WTC11 (cell line): ENCODE measurements at regions not wholly inside any gene's neighbourhood (a gene's known extent, or its start where the extent isn't known, plus 50 kb on each side); places are given as distances from the start of the nearest gene placed in this dataset.

ENCODE experiments used
- ATAC-seq: fragments of 200-7000 bp; cut with Tn5 transposase; 2 replicates; pipeline ENCODE4 v1.10.0; 2021; ENCODE audit warnings: mild to moderate bottlenecking, moderate library complexity
- CTCF ChIA-PET: fragments of 300-600 bp; sonication (Branson Sonifier 250); formaldehyde crosslinking; loops from one replicate; lab custom pipeline; 2021; ENCODE audit warnings: antibody characterized with exemption; lab: Charles Lee
- POLR2A ChIA-PET: fragments of 350-600 bp; sonication (Branson Sonifier 250); formaldehyde crosslinking; loops from one replicate; lab custom pipeline; 2021; ENCODE audit warnings: antibody characterized with exemption; lab: Charles Lee
- DNase-seq: peaks from one replicate; pipeline ENCODE4 v3.0.0; 2021; ENCODE audit warnings: low spot score
- H3K27ac Mint-ChIP-seq: 2 replicates; pipeline ENCODE4 v1.8.0; 2021; ENCODE audit warnings: mixed read lengths
- H3K27me3 Mint-ChIP-seq: 2 replicates; pipeline ENCODE4 v1.8.0; 2021; ENCODE audit warnings: low read depth, mild to moderate bottlenecking, moderate library complexity, mixed read lengths
- H3K36me3 Mint-ChIP-seq: 2 replicates; pipeline ENCODE4 v1.8.0; 2021; ENCODE audit warnings: mixed read lengths
- H3K4me1 Mint-ChIP-seq: 2 replicates; pipeline ENCODE4 v1.8.0; 2022; ENCODE audit warnings: mixed read lengths
- H3K4me3 Mint-ChIP-seq: 2 replicates; pipeline ENCODE4 v1.8.0; 2021; ENCODE audit warnings: mild to moderate bottlenecking, moderate library complexity, mixed read lengths
- H3K9me3 Mint-ChIP-seq: 2 replicates; pipeline ENCODE4 v1.8.0; 2021; ENCODE audit warnings: mixed read lengths
- ATF2 ChIP-seq: sonication (generic); formaldehyde crosslinking; IDR thresholded peaks from 2 replicates; pipeline ENCODE4 v1.8.1; 2022; ENCODE audit warnings: low read depth, missing genetic modification reagents, borderline replicate concordance
- E2F1 ChIP-seq: sonication (generic); formaldehyde crosslinking; IDR thresholded peaks from 2 replicates; pipeline ENCODE4 v1.8.0; 2022; ENCODE audit warnings: mild to moderate bottlenecking, missing genetic modification reagents
- E2F4 ChIP-seq: sonication (generic); formaldehyde crosslinking; IDR thresholded peaks from 2 replicates; pipeline ENCODE4 v1.8.1; 2022; ENCODE audit warnings: low read depth, mild to moderate bottlenecking, moderate library complexity, missing genetic modification reagents, borderline replicate concordance
- ELF4 ChIP-seq: sonication (generic); formaldehyde crosslinking; IDR thresholded peaks from 2 replicates; pipeline ENCODE4 v1.8.1; 2022; ENCODE audit warnings: low read depth, mild to moderate bottlenecking, moderate library complexity, missing genetic modification reagents
- GTF2I ChIP-seq: fragments of 250-450 bp; sonication (Bioruptor Pico); conservative IDR thresholded peaks from 2 replicates; pipeline ENCODE4 v1.4.0; 2021; ENCODE audit warnings: mild to moderate bottlenecking
- HMGA2 ChIP-seq: fragments of 250-450 bp; sonication (Bioruptor Pico); IDR thresholded peaks from 2 replicates; pipeline ENCODE4 v1.4.0; 2021; ENCODE audit warnings: mild to moderate bottlenecking, moderate library complexity
- MLX ChIP-seq: sonication (generic); formaldehyde crosslinking; IDR thresholded peaks from 2 replicates; pipeline ENCODE4 v1.8.1; 2023; ENCODE audit warnings: mild to moderate bottlenecking, missing genetic modification reagents, moderate library complexity
- NR2C2 ChIP-seq: sonication (generic); formaldehyde crosslinking; IDR thresholded peaks from 2 replicates; pipeline ENCODE4 v1.8.0; 2022; ENCODE audit warnings: mild to moderate bottlenecking, missing genetic modification reagents
- OVOL2 ChIP-seq: fragments of 250-450 bp; sonication (Bioruptor Pico); IDR thresholded peaks from 2 replicates; pipeline ENCODE4 v1.9.0; 2021; ENCODE audit warnings: mild to moderate bottlenecking, borderline replicate concordance
- RELA ChIP-seq: sonication (generic); formaldehyde crosslinking; IDR thresholded peaks from 2 replicates; pipeline ENCODE4 v1.8.1; 2022; ENCODE audit warnings: missing genetic modification reagents, mild to moderate bottlenecking, borderline replicate concordance
- SMAD4 ChIP-seq: sonication (generic); formaldehyde crosslinking; IDR thresholded peaks from 2 replicates; pipeline ENCODE4 v1.8.0; 2022; ENCODE audit warnings: mild to moderate bottlenecking, missing genetic modification reagents
- STAT6 ChIP-seq: sonication (generic); formaldehyde crosslinking; conservative IDR thresholded peaks from 2 replicates; pipeline ENCODE4 v1.8.1; 2023; ENCODE audit warnings: mild to moderate bottlenecking, low read depth, missing genetic modification reagents, moderate library complexity
- TCF7 ChIP-seq: sonication (generic); formaldehyde crosslinking; IDR thresholded peaks from 2 replicates; pipeline ENCODE4 v1.8.0; 2022; ENCODE audit warnings: mild to moderate bottlenecking, low read depth, missing genetic modification reagents, moderate library complexity
- TEAD1 ChIP-seq: sonication (generic); formaldehyde crosslinking; IDR thresholded peaks from 2 replicates; pipeline ENCODE4 v1.8.0; 2022; ENCODE audit warnings: mild to moderate bottlenecking, missing genetic modification reagents
- TP53 ChIP-seq: sonication (generic); formaldehyde crosslinking; IDR thresholded peaks from 2 replicates; pipeline ENCODE4 v1.8.1; 2023; ENCODE audit warnings: mild to moderate bottlenecking, missing genetic modification reagents
- ZBTB43 ChIP-seq: sonication (generic); formaldehyde crosslinking; IDR thresholded peaks from 2 replicates; pipeline ENCODE4 v1.8.1; 2023; ENCODE audit warnings: mild to moderate bottlenecking, missing genetic modification reagents
- ZNF138 ChIP-seq: sonication (generic); formaldehyde crosslinking; conservative IDR thresholded peaks from 2 replicates; pipeline ENCODE4 v1.8.1; 2022; ENCODE audit warnings: mild to moderate bottlenecking, moderate library complexity, missing genetic modification reagents
- ZNF219 ChIP-seq: sonication (generic); formaldehyde crosslinking; IDR thresholded peaks from 2 replicates; pipeline ENCODE4 v1.8.0; 2023; ENCODE audit warnings: missing genetic modification reagents, mild to moderate bottlenecking, borderline replicate concordance
- ZNF416 ChIP-seq: fragments of 250-450 bp; sonication (Bioruptor Pico); IDR thresholded peaks from 2 replicates; pipeline ENCODE4 v1.9.0; 2021; ENCODE audit warnings: mild to moderate bottlenecking, inconsistent platforms

- Mint-ChIP-seq H3K36me3 (no peaks in the 10 kb centered on the region), H3K27ac (no peak overlapping the region), H3K27me3 (no peaks in the 10 kb centered on the region), H3K4me1 (no peaks in the 10 kb centered on the region), H3K4me3 (no peak overlapping the region), H3K9me3 (peaks cover 1% of the 10 kb centered on the region)
- ChIA-PET CTCF (no interaction called here), POLR2A (no interaction called here)
- no peak for ATAC-seq
- TF ChIP-seq ZNF219 (CRISPR knock-in tag) (no peak), HMGA2 (no peak), STAT6 (CRISPR knock-in tag) (no peak), ELF4 (CRISPR knock-in tag) (no peak), SMAD4 (CRISPR knock-in tag) (no peak), E2F4 (CRISPR knock-in tag) (no peak), TCF7 (CRISPR knock-in tag) (no peak), TEAD1 (CRISPR knock-in tag) (no peak), RELA (CRISPR knock-in tag) (no peak), ZNF416 (CRISPR knock-in tag) (no peak), TP53 (CRISPR knock-in tag) (no peak), E2F1 (CRISPR knock-in tag) (no peak), ZNF138 (CRISPR knock-in tag) (no peak), GTF2I (CRISPR knock-in tag) (no peak), OVOL2 (CRISPR knock-in tag) (no peak), NR2C2 (CRISPR knock-in tag) (no peak), MLX (CRISPR knock-in tag) (no peak), ZBTB43 (CRISPR knock-in tag) (no peak), ATF2 (CRISPR knock-in tag) (no peak)
- DNase-seq, result no peak
Observed at GRCh38 chr4:178664621-178665020, 1222.4 kb upstream of the AGA start.
